NB4 (cell line): ENCODE measurements at regions not wholly inside any gene's neighbourhood (a gene's known extent, or its start where the extent isn't known, plus 50 kb on each side); places are given as distances from the start of the nearest gene placed in this dataset.

Experiments used
- DNase-seq: peaks from one replicate; pipeline ENCODE4 v3.0.0; 2010; ENCODE audit warnings: low read depth
- H3K4me3 ChIP-seq: one replicate; pipeline ENCODE4 v1.5.1; 2011; ENCODE audit warnings: mild to moderate bottlenecking, low read depth, low read length, moderate library complexity
- MYC ChIP-seq: IDR thresholded peaks from 2 replicates; pipeline ENCODE4 v1.6.1; 2011; ENCODE audit warnings: low read depth, low read length
- POLR2A ChIP-seq: IDR thresholded peaks from 2 replicates; pipeline ENCODE4 v1.6.1; 2011; ENCODE audit warnings: mild to moderate bottlenecking; ENCODE audit not compliant: insufficient read length; ENCODE audit errors: extremely low read depth
- TF ChIP-seq, protein P1 (sequence below): IDR thresholded peaks from one replicate; pipeline ENCODE4 v1.5.1; 2012; ENCODE audit warnings: low read depth, low read length
- TF ChIP-seq, protein P2 (sequence below): IDR thresholded peaks from 2 replicates; pipeline ENCODE4 v1.6.1; 2011; ENCODE audit warnings: low read depth, low read length

DNA sequence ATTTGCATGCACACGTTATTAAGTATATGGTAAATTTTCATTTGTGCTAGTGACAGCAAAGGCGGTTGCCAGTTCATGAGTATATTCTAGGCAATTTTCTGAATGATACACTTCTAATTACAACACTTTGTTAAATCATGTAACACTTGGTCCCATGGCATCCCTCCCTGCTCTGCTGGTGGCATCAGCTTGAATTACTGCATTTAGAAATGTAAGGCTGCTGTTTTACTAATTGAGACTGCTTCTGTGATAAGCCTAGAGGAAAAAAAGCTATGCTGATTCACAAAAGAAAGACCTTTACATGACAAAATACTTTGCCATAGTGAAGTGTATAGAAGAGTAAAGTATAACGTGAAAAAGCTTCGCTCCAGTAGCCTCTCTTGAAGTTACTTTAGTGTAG is 636.1 kb downstream of the KCNH5 start:
- H3K4me3 ChIP-seq, result no peak overlapping the region
- TF ChIP-seq MYC (no peak), POLR2A (no peak)
- TF ChIP-seq, protein P1, sequence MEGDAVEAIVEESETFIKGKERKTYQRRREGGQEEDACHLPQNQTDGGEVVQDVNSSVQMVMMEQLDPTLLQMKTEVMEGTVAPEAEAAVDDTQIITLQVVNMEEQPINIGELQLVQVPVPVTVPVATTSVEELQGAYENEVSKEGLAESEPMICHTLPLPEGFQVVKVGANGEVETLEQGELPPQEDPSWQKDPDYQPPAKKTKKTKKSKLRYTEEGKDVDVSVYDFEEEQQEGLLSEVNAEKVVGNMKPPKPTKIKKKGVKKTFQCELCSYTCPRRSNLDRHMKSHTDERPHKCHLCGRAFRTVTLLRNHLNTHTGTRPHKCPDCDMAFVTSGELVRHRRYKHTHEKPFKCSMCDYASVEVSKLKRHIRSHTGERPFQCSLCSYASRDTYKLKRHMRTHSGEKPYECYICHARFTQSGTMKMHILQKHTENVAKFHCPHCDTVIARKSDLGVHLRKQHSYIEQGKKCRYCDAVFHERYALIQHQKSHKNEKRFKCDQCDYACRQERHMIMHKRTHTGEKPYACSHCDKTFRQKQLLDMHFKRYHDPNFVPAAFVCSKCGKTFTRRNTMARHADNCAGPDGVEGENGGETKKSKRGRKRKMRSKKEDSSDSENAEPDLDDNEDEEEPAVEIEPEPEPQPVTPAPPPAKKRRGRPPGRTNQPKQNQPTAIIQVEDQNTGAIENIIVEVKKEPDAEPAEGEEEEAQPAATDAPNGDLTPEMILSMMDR, result no peak
- TF ChIP-seq, protein P2, sequence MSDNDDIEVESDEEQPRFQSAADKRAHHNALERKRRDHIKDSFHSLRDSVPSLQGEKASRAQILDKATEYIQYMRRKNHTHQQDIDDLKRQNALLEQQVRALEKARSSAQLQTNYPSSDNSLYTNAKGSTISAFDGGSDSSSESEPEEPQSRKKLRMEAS, result no peak
- DNase-seq, result no peak

- no peak for TF ChIP-seq POLR2A
- TF ChIP-seq, protein P1, result no peak
- TF ChIP-seq, protein P2, result no peak
- TF ChIP-seq MYC, result no peak
- no peak overlapping the region for H3K4me3 ChIP-seq
- DNase-seq, result no peak
These were observed 635.5 kb downstream of the KCNH5 start for GRCh38 chr14:62409626-62410300.

- H3K4me3 ChIP-seq, result no peak overlapping the region
- TF ChIP-seq, protein P1, result no peak
- no peak for TF ChIP-seq MYC
- no peak for TF ChIP-seq POLR2A
- TF ChIP-seq, protein P2, result no peak
- no peak for DNase-seq
These were observed 624.4 kb downstream of the KCNH5 start for GRCh38 chr14:62420847-62421246.

GRCh38 chr14:62428429-62429203 is 616.6 kb downstream of the KCNH5 start:
- TF ChIP-seq MYC (no peak), POLR2A (no peak)
- TF ChIP-seq, protein P1, result no peak
- TF ChIP-seq, protein P2, result no peak
- H3K4me3 ChIP-seq, result no peak overlapping the region
- DNase-seq, result no peak

DNA sequence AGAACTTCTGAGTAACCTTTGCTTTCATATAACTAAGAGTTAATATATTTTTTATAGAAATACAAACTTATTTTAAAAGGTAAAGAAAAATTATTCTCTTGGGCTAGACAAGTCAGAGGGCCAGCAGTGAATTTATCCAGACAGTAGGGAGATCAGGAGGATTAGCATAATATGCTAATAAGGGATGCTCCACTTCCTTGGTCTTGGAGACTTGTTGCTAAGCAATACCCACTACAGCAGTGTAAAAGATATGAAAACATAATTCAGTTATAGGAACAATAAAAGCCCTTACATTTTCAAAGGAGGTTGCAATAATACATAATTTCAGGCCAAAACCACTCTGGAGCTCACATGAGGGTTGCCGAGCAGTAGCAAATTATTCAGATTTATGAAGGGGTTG is 615.6 kb downstream of the KCNH5 start:
- H3K4me3 ChIP-seq, result no peak overlapping the region
- DNase-seq, result no peak
- TF ChIP-seq, protein P2, result no peak
- no peak for TF ChIP-seq POLR2A
- TF ChIP-seq, protein P1, result no peak
- TF ChIP-seq MYC, result no peak
